NT2/D1 (cell line): ENCODE measurements at regions not wholly inside any gene's neighbourhood (a gene's known extent, or its start where the extent isn't known, plus 50 kb on each side); places are given as distances from the start of the nearest gene placed in this dataset.

Experiments
- DNase-seq: peaks from one replicate; pipeline ENCODE4 v3.0.0-alpha.2; 2011; ENCODE audit warnings: low read depth, low spot score
- H3K27me3 ChIP-seq: 2 replicates; pipeline ENCODE4 v1.6.0; 2011; ENCODE audit warnings: mild to moderate bottlenecking; ENCODE audit not compliant: insufficient read length, insufficient read depth
- H3K36me3 ChIP-seq: 2 replicates; pipeline ENCODE4 v1.6.1; 2011; ENCODE audit warnings: mild to moderate bottlenecking, low read length, mixed read lengths; ENCODE audit not compliant: insufficient read depth, insufficient read length
- H3K4me1 ChIP-seq: 2 replicates; pipeline ENCODE4 v1.5.1; 2011; ENCODE audit not compliant: insufficient read depth, insufficient read length
- H3K4me3 ChIP-seq: 2 replicates; pipeline ENCODE4 v1.5.1; 2011; ENCODE audit warnings: low read depth; ENCODE audit not compliant: insufficient read length
- H3K9ac ChIP-seq: 2 replicates; pipeline ENCODE4 v1.6.0; 2011; ENCODE audit warnings: low read depth; ENCODE audit not compliant: insufficient read length
- H3K9me3 ChIP-seq: 2 replicates; pipeline ENCODE4 v1.5.1; 2011; ENCODE audit warnings: mild to moderate bottlenecking, low read length; ENCODE audit not compliant: insufficient read depth
- SUZ12 ChIP-seq: IDR thresholded peaks from 2 replicates; pipeline ENCODE4 v1.6.1; 2011; ENCODE audit not compliant: insufficient read length, insufficient read depth; ENCODE audit errors: extremely low read depth
- YY1 ChIP-seq: IDR thresholded peaks from 2 replicates; pipeline ENCODE4 v1.6.1; 2011; ENCODE audit not compliant: insufficient read length, insufficient read depth
- ZNF274 ChIP-seq: IDR thresholded peaks from 2 replicates; pipeline ENCODE4 v1.6.1; 2011; ENCODE audit warnings: mild to moderate bottlenecking, low read depth, low read length

GRCh38 chr16:65388592-65388991, 266.7 kb upstream of the CDH11 start:
- H3K4me3 ChIP-seq = no peak overlapping the region
- no peaks in the 10 kb centered on the region for H3K36me3 ChIP-seq
- peaks cover 25% of the 10 kb centered on the region; the same call in 1 of the 2 replicates for H3K9me3 ChIP-seq
- TF ChIP-seq SUZ12 (no peak), YY1 (no peak), ZNF274 (no peak)
- DNase-seq = no peak
- H3K27me3 ChIP-seq = no peaks in the 10 kb centered on the region
- H3K9ac ChIP-seq = no peak overlapping the region
- H3K4me1 ChIP-seq = no peaks in the 10 kb centered on the region

- no peak for DNase-seq
- TF ChIP-seq YY1 (no peak), ZNF274 (no peak), SUZ12 (no peak)
- Histone ChIP-seq H3K4me3 (no peak overlapping the region), H3K36me3 (no peaks in the 10 kb centered on the region), H3K4me1 (no peaks in the 10 kb centered on the region), H3K9me3 (peaks cover 25% of the 10 kb centered on the region; the same call in 1 of the 2 replicates), H3K27me3 (no peaks in the 10 kb centered on the region), H3K9ac (no peak overlapping the region)
These were observed 264.8 kb upstream of the CDH11 start for GRCh38 chr16:65386672-65387071.

GRCh38 chr16:65384441-65384840, 262.6 kb upstream of the CDH11 start:
- TF ChIP-seq YY1 (no peak), SUZ12 (no peak), ZNF274 (no peak)
- Histone ChIP-seq H3K27me3 (no peaks in the 10 kb centered on the region), H3K4me1 (no peaks in the 10 kb centered on the region), H3K36me3 (no peaks in the 10 kb centered on the region), H3K9me3 (peaks cover 25% of the 10 kb centered on the region; the same call in 1 of the 2 replicates), H3K9ac (no peak overlapping the region), H3K4me3 (no peak overlapping the region)
- DNase-seq = no peak

GRCh38 chr16:65377195-65377594, 255.3 kb upstream of the CDH11 start:
- TF ChIP-seq ZNF274 = no peak
- TF ChIP-seq YY1 = no peak
- no peak for TF ChIP-seq SUZ12
- H3K27me3 ChIP-seq = no peaks in the 10 kb centered on the region
- H3K4me3 ChIP-seq = no peak overlapping the region
- H3K36me3 ChIP-seq = no peaks in the 10 kb centered on the region
- no peak for DNase-seq
- H3K9ac ChIP-seq = no peak overlapping the region
- H3K4me1 ChIP-seq = no peaks in the 10 kb centered on the region
- H3K9me3 ChIP-seq = no peaks in the 10 kb centered on the region

- Histone ChIP-seq H3K9ac (no peak overlapping the region), H3K4me3 (no peak overlapping the region), H3K27me3 (no peaks in the 10 kb centered on the region), H3K4me1 (no peaks in the 10 kb centered on the region), H3K9me3 (no peaks in the 10 kb centered on the region), H3K36me3 (no peaks in the 10 kb centered on the region)
- no peak for DNase-seq
- no peak for TF ChIP-seq YY1
- TF ChIP-seq ZNF274 = no peak
- no peak for TF ChIP-seq SUZ12
These were observed 254.7 kb upstream of the CDH11 start for GRCh38 chr16:65376601-65377000.

GRCh38 chr16:65375651-65376050, 253.8 kb upstream of the CDH11 start:
- Histone ChIP-seq H3K4me1 (no peaks in the 10 kb centered on the region), H3K9ac (no peak overlapping the region), H3K36me3 (no peaks in the 10 kb centered on the region), H3K4me3 (no peak overlapping the region), H3K9me3 (no peaks in the 10 kb centered on the region), H3K27me3 (no peaks in the 10 kb centered on the region)
- DNase-seq = no peak
- no peak for TF ChIP-seq YY1
- TF ChIP-seq SUZ12 = no peak
- no peak for TF ChIP-seq ZNF274

GRCh38 chr16:65373097-65373496, 251.2 kb upstream of the CDH11 start:
- 0 out of 2 replicates have a peak, but pooled peaks cover 7% of the 10 kb centered on the region for H3K9me3 ChIP-seq
- no peaks in the 10 kb centered on the region for H3K4me1 ChIP-seq
- DNase-seq = no peak
- H3K9ac ChIP-seq = no peak overlapping the region
- no peak for TF ChIP-seq ZNF274
- TF ChIP-seq SUZ12 = no peak
- TF ChIP-seq YY1 = no peak
- no peak overlapping the region for H3K4me3 ChIP-seq
- H3K27me3 ChIP-seq = no peaks in the 10 kb centered on the region
- H3K36me3 ChIP-seq = no peaks in the 10 kb centered on the region
